ENCODE measurements at regions not wholly inside any gene's neighbourhood (a gene's known extent, or its start where the extent isn't known, plus 50 kb on each side); places are given as distances from the start of the nearest gene placed in this dataset.

GRCh38 chr2:186947516-186947915 lies 98.5 kb upstream of the ZSWIM2 start:
- no peaks in the 10 kb centered on the region for H3K79me1 ChIP-seq (ENCODE audit: insufficient read depth, low read depth, low read length, poor library complexity, severe bottlenecking)
- no peaks in the 10 kb centered on the region for H3K36me3 Mint-ChIP-seq (ENCODE audit: insufficient read depth in 1 of 3, low read depth in 3 of 3)
- H4K5ac ChIP-seq (ENCODE audit: insufficient read length, low read depth, low read length): no peak overlapping the region
- no peak overlapping the region for H2BK5ac ChIP-seq (ENCODE audit: insufficient read length, low read length)
- peaks cover 0 to 2% of the 10 kb centered on the region in 2 experiments; a peak in 1 of 5 replicates for H3K9me3 Mint-ChIP-seq
- no peak overlapping the region for H2AK5ac ChIP-seq (ENCODE audit: insufficient read length, low read length)
- no peak overlapping the region for H3K4ac ChIP-seq (ENCODE audit: low read depth, low read length)
- no peaks in the 10 kb centered on the region for H3K27me3 ChIP-seq (ENCODE audit: insufficient read depth, low read length)
- H4K20me1 ChIP-seq (ENCODE audit: control insufficient read depth, insufficient read depth, insufficient read length): no peaks in the 10 kb centered on the region
- no peak for DNase-seq
- H2BK120ac ChIP-seq (ENCODE audit: low read depth, low read length, poor library complexity, severe bottlenecking): no peak overlapping the region
- no peaks in the 10 kb centered on the region for H3K27me3 Mint-ChIP-seq (ENCODE audit: low read depth)
- no peak overlapping the region for H3K14ac ChIP-seq (ENCODE audit: insufficient read depth, low read length)
- H3K4me1 ChIP-seq (ENCODE audit: insufficient read depth, low read length): no peaks in the 10 kb centered on the region
- H3K79me2 ChIP-seq (ENCODE audit: insufficient read depth, low read length): no peaks in the 10 kb centered on the region
- no peak overlapping the region for H3K27ac Mint-ChIP-seq
- H3K18ac ChIP-seq (ENCODE audit: insufficient read length, low read depth, low read length): no peak overlapping the region
- no peak overlapping the region for H3K23ac ChIP-seq (ENCODE audit: insufficient read length, low read depth, low read length)
- no peak overlapping the region for H2BK12ac ChIP-seq (ENCODE audit: insufficient read length, low read depth, low read length)
- H3K4me1 Mint-ChIP-seq: no peaks in the 10 kb centered on the region
- no peaks in the 10 kb centered on the region for H3K23me2 ChIP-seq (ENCODE audit: insufficient read length, low read depth, low read length, poor library complexity, severe bottlenecking)
- H3K4me2 ChIP-seq (ENCODE audit: insufficient read depth, insufficient read length, low read length): no peak overlapping the region
- no peak overlapping the region for H3K4me3 Mint-ChIP-seq
- no peak for TF ChIP-seq CTCF (conservative IDR thresholded peaks at IDR 0.05)
- H3K9ac ChIP-seq (ENCODE audit: extremely low read depth, insufficient read length, low read length): no peak overlapping the region
- no peak overlapping the region for H3K27ac ChIP-seq (ENCODE audit: insufficient read length, low read depth, low read length)
- WGBS (ENCODE audit: extremely low coverage, insufficient read length, low lambda C conversion rate): no CpG with 5 or more reads among the region's 2 CpGs
- no peak overlapping the region for H2AFZ ChIP-seq (ENCODE audit: low read length)
- no peak overlapping the region for H4K8ac ChIP-seq (replicated peaks; ENCODE audit: insufficient read length, low read depth, low read length)
- H3K9me3 ChIP-seq (ENCODE audit: control insufficient read depth, low read depth, low read length): no peaks in the 10 kb centered on the region
- no peak overlapping the region for H3K56ac ChIP-seq (ENCODE audit: insufficient read length, low read depth, low read length)
- H2BK15ac ChIP-seq (ENCODE audit: low read depth, low read length): no peak overlapping the region
- H4K91ac ChIP-seq (ENCODE audit: insufficient read length, low read depth, low read length): no peak overlapping the region
- H3T11ph ChIP-seq (ENCODE audit: low read length): no peak overlapping the region
- H2BK20ac ChIP-seq (ENCODE audit: low read depth, low read length, poor library complexity, severe bottlenecking): no peak overlapping the region
